Fibroblast of mammary gland (primary cell): ENCODE measurements at regions not wholly inside any gene's neighbourhood (a gene's known extent, or its start where the extent isn't known, plus 50 kb on each side); places are given as distances from the start of the nearest gene placed in this dataset.
"Not testable (repeated sequence)": the region's sequence is repeated elsewhere in the genome, so short reads cannot be mapped to it uniquely, and the experiment has no call there.

ENCODE experiments used
- DNase-seq: peaks from one replicate; pipeline ENCODE4 v3.0.0-alpha.2; 2010; ENCODE audit warnings: low read depth
- H3K4me3 ChIP-seq: 2 replicates; pipeline ENCODE4 v1.5.1; 2011; ENCODE audit warnings: low read depth, mild to moderate bottlenecking, low read length, moderate library complexity; ENCODE audit not compliant: control insufficient read depth
- TF ChIP-seq, protein P1 (sequence below): conservative IDR thresholded peaks from 2 replicates; pipeline ENCODE4 v1.5.1; 2011; ENCODE audit warnings: low read depth, low read length, inconsistent platforms; ENCODE audit not compliant: control insufficient read depth, insufficient read depth

- H3K4me3 ChIP-seq, result no peak overlapping the region
- no peak for DNase-seq
- TF ChIP-seq, protein P1, sequence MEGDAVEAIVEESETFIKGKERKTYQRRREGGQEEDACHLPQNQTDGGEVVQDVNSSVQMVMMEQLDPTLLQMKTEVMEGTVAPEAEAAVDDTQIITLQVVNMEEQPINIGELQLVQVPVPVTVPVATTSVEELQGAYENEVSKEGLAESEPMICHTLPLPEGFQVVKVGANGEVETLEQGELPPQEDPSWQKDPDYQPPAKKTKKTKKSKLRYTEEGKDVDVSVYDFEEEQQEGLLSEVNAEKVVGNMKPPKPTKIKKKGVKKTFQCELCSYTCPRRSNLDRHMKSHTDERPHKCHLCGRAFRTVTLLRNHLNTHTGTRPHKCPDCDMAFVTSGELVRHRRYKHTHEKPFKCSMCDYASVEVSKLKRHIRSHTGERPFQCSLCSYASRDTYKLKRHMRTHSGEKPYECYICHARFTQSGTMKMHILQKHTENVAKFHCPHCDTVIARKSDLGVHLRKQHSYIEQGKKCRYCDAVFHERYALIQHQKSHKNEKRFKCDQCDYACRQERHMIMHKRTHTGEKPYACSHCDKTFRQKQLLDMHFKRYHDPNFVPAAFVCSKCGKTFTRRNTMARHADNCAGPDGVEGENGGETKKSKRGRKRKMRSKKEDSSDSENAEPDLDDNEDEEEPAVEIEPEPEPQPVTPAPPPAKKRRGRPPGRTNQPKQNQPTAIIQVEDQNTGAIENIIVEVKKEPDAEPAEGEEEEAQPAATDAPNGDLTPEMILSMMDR, result no peak
Observed at GRCh38 chr13:76271728-76272232, 614.4 kb downstream of the KCTD12 start.

- not testable (repeated sequence) for H3K4me3 ChIP-seq, DNase-seq
Observed at GRCh38 chr13:76268307-76268706, 617.9 kb downstream of the KCTD12 start.

GRCh38 chr13:76267216-76267615 lies 619.0 kb downstream of the KCTD12 start:
- TF ChIP-seq, protein P1, result no peak
- no peak for DNase-seq
- no peak overlapping the region for H3K4me3 ChIP-seq

DNA sequence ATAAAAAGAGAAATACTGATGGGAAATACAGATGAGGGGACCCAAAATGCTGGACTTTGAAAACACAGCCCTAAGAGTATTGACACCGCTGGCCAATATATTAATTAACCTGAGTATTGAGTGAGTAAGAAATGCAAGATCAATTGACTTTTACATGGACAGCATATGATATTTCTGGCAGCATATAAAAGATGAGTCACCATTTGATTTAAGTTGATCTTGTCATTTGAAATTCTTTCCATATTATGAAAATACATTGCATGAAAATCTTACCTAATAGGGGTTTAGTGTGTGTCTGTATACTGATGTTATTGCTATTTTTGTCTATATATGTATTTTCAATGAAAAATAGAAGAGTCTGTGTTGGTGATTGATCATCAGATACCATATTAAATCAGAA lies 619.6 kb downstream of the KCTD12 start:
- TF ChIP-seq, protein P1, result no peak
- H3K4me3 ChIP-seq, result no peak overlapping the region
- DNase-seq, result peak; percentile 50

DNA sequence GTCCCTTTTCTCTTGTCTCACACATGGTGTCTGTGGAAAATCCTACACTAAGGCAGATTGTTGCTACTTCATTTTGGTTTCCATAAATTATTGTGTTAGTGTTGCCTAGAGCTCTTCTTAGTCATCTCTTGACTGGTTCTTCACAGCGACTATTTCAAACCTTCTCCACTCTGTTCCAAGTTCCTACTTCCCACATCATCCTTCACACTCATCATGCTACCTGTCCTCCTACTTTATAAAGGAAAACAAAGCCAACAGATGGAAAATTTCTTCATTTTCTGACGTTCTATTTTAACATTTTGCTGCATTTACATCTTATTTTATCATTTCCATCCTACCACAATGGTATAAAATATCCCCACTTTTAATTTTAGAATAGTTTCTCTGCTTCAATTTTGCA lies 614.1 kb downstream of the LMO7 start:
- TF ChIP-seq, protein P1, result no peak
- H3K4me3 ChIP-seq, result no peak overlapping the region
- DNase-seq, result no peak

GRCh38 chr13:76245920-76246319 lies 609.8 kb downstream of the LMO7 start:
- H3K4me3 ChIP-seq, result no peak overlapping the region
- DNase-seq, result no peak
- TF ChIP-seq, protein P1, result no peak

- TF ChIP-seq, protein P1, result no peak
- no peak for DNase-seq
- no peak overlapping the region for H3K4me3 ChIP-seq
Observed at GRCh38 chr13:76245211-76245610, 609.1 kb downstream of the LMO7 start.

DNA sequence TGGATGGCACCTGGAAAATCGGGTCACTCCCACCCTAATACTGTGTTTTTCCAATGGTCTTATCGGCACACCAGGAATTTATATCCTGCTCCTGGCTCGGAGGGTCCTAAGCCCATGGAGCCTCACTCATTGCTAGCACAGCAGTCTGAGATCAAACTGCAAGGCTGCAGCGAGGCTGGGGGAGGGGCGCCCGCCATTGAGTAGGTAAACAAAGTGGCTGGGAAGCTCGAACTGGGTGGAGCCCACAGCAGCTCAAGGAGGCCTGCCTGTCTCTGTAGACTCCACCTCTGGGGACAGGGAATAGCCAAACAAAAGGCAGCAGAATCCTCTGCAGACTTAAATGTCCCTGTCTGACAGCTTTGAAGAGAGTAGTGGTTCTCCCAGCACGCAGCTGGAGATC lies 607.0 kb downstream of the LMO7 start:
- not testable (repeated sequence) for DNase-seq, H3K4me3 ChIP-seq
